ENCODE measurements at regions not wholly inside any gene's neighbourhood (a gene's known extent, or its start where the extent isn't known, plus 50 kb on each side); places are given as distances from the start of the nearest gene placed in this dataset.

DNA sequence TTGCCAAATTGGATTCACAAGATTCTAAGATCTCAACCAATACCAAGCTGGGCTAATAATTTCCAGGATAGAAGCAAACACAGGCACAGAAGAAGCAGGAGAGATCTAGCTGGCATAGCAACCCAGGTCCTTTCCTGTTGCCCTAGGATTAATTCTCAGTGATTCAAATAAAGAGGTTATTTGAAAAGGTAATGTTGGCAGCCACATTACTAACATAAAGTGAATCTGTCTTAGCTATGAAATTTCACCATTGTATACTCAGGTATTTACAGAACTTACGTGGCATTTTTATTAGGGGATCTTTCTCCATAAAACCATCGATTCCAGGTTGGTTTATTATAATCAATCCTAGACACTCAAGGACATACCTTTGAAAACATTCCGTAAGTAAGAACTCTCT, 379.3 kb upstream of the POM121L12 start:
- no peak for TF ChIP-seq CTCF (IDR thresholded peaks at IDR 0.05; ENCODE audit: insufficient read depth, low read length, poor library complexity, severe bottlenecking)
- no peak for TF ChIP-seq EZH2phosphoT487 (conservative IDR thresholded peaks at IDR 0.05; ENCODE audit: low read length)
